ENCODE measurements at regions not wholly inside any gene's neighbourhood (a gene's known extent, or its start where the extent isn't known, plus 50 kb on each side); places are given as distances from the start of the nearest gene placed in this dataset.

DNA sequence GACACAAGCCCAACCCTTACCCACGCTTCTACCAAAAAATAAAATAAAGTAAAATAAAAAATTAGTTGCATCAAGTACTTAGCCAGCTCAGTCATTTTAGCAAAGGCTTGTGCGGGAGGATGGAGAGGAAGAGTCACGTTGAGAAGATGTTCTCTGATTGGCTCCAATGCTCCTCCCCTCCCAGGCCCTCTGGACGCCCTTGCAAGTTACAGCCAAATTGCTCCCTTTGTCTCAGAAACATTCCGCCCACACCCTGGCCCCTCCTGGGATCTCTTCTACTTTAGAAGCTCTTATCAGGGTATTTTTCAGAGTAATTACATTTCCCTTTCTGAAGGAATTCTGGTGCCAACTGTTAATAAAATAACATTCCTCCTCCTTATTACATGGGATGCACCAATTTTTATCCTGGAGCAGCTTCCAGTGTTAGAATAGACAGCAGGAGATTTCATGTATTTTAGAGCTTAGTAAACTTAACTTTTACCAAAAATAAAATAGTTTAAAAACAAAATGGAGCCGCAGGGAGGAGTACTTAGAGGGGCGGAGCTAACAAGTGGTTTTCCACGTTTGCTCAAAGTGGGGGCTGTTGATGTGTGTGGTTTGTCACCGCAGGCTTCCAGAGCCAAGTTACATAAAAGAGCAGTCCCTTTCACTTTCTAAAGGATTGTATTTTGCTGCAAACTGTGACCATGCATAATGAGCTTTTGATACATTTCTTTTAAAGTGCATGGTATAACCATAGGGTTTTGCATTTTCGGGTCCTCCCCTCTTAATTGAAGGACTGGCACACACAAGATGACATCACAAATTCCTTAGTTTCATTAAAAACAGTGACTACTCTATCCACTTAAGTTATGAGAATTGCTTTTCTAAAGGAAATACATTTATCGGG lies 71.7 kb upstream of the RAP1B start:
- H3K27ac Mint-ChIP-seq: peak overlapping the region; percentile 90
- peaks cover 25% of the 10 kb centered on the region for H3K4me1 Mint-ChIP-seq
- TF ChIP-seq ESRRA (CRISPR knock-in tag; IDR thresholded peaks at IDR 0.05; ENCODE audit: borderline replicate concordance): no peak
- TF ChIP-seq, protein P1, sequence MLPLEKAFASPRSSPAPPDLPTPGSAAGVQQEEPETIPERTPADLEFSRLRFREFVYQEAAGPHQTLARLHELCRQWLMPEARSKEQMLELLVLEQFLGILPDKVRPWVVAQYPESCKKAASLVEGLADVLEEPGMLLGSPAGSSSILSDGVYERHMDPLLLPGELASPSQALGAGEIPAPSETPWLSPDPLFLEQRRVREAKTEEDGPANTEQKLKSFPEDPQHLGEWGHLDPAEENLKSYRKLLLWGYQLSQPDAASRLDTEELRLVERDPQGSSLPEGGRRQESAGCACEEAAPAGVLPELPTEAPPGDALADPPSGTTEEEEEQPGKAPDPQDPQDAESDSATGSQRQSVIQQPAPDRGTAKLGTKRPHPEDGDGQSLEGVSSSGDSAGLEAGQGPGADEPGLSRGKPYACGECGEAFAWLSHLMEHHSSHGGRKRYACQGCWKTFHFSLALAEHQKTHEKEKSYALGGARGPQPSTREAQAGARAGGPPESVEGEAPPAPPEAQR (CRISPR knock-in tag; IDR thresholded peaks at IDR 0.05): no peak
- TF ChIP-seq CBFB (CRISPR knock-in tag; IDR thresholded peaks at IDR 0.05; ENCODE audit: low read depth): no peak
- no peak for TF ChIP-seq ZNF138 (CRISPR knock-in tag; conservative IDR thresholded peaks at IDR 0.05)
- no peak for TF ChIP-seq FOXJ3 (CRISPR knock-in tag; IDR thresholded peaks at IDR 0.05; ENCODE audit: borderline replicate concordance)
- no peak for TF ChIP-seq MYBL2 (CRISPR knock-in tag; IDR thresholded peaks at IDR 0.05)
- no peak for TF ChIP-seq ZNF121 (CRISPR knock-in tag; IDR thresholded peaks at IDR 0.05)
- TF ChIP-seq JAZF1 (CRISPR knock-in tag; IDR thresholded peaks at IDR 0.05): no peak
- TF ChIP-seq, protein P2, sequence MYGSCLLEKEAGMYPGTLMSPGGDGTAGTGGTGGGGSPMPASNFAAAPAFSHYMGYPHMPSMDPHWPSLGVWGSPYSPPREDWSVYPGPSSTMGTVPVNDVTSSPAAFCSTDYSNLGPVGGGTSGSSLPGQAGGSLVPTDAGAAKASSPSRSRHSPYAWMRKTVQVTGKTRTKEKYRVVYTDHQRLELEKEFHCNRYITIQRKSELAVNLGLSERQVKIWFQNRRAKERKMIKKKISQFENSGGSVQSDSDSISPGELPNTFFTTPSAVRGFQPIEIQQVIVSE (CRISPR knock-in tag; IDR thresholded peaks at IDR 0.05; ENCODE audit: borderline replicate concordance): no peak
- TF ChIP-seq ZNF416 (CRISPR knock-in tag; IDR thresholded peaks at IDR 0.05): no peak
- TF ChIP-seq, protein P3, sequence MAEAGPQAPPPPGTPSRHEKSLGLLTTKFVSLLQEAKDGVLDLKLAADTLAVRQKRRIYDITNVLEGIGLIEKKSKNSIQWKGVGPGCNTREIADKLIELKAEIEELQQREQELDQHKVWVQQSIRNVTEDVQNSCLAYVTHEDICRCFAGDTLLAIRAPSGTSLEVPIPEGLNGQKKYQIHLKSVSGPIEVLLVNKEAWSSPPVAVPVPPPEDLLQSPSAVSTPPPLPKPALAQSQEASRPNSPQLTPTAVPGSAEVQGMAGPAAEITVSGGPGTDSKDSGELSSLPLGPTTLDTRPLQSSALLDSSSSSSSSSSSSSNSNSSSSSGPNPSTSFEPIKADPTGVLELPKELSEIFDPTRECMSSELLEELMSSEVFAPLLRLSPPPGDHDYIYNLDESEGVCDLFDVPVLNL (CRISPR knock-in tag; IDR thresholded peaks at IDR 0.05; ENCODE audit: borderline replicate concordance, low read depth): no peak
- TF ChIP-seq SMAD3 (CRISPR knock-in tag; IDR thresholded peaks at IDR 0.05; ENCODE audit: borderline replicate concordance): no peak
- TF ChIP-seq, protein P4, sequence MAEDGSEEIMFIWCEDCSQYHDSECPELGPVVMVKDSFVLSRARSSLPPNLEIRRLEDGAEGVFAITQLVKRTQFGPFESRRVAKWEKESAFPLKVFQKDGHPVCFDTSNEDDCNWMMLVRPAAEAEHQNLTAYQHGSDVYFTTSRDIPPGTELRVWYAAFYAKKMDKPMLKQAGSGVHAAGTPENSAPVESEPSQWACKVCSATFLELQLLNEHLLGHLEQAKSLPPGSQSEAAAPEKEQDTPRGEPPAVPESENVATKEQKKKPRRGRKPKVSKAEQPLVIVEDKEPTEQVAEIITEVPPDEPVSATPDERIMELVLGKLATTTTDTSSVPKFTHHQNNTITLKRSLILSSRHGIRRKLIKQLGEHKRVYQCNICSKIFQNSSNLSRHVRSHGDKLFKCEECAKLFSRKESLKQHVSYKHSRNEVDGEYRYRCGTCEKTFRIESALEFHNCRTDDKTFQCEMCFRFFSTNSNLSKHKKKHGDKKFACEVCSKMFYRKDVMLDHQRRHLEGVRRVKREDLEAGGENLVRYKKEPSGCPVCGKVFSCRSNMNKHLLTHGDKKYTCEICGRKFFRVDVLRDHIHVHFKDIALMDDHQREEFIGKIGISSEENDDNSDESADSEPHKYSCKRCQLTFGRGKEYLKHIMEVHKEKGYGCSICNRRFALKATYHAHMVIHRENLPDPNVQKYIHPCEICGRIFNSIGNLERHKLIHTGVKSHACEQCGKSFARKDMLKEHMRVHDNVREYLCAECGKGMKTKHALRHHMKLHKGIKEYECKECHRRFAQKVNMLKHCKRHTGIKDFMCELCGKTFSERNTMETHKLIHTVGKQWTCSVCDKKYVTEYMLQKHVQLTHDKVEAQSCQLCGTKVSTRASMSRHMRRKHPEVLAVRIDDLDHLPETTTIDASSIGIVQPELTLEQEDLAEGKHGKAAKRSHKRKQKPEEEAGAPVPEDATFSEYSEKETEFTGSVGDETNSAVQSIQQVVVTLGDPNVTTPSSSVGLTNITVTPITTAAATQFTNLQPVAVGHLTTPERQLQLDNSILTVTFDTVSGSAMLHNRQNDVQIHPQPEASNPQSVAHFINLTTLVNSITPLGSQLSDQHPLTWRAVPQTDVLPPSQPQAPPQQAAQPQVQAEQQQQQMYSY (CRISPR knock-in tag; IDR thresholded peaks at IDR 0.05): no peak
- TF ChIP-seq GRHL2 (CRISPR knock-in tag; IDR thresholded peaks at IDR 0.05; ENCODE audit: insufficient replicate concordance, severe bottlenecking): no peak
- no peak for TF ChIP-seq SMAD4 (CRISPR knock-in tag; IDR thresholded peaks at IDR 0.05)
- no peak for TF ChIP-seq NR3C1 (CRISPR knock-in tag; conservative IDR thresholded peaks at IDR 0.05; ENCODE audit: low read depth)
- TF ChIP-seq GABPB1 (CRISPR knock-in tag; IDR thresholded peaks at IDR 0.05): no peak
- no peak for TF ChIP-seq CREB1 (CRISPR knock-in tag; IDR thresholded peaks at IDR 0.05)
- no peak for TF ChIP-seq NFYB (CRISPR knock-in tag; conservative IDR thresholded peaks at IDR 0.05; ENCODE audit: low read depth)
- peak; percentile 99 for ATAC-seq
- ChIA-PET CTCF (no interaction called here), POLR2A (interaction anchor here (0.6 kb wide), 1 partner anchor 168 kb away, joined by 3 read pairs; no protein-coding TSS in a partner anchor)
- peaks cover 25% of the 10 kb centered on the region for H3K9me3 Mint-ChIP-seq
- H3K36me3 Mint-ChIP-seq: peaks cover 16% of the 10 kb centered on the region
- peaks cover 20% of the 10 kb centered on the region for H3K27me3 Mint-ChIP-seq (ENCODE audit: low read depth)
- H3K4me3 Mint-ChIP-seq: peak overlapping the region; percentile 31; the same call in 1 of the 2 replicates
- DNase-seq (ENCODE audit: low spot score): peak; percentile 51
